ENCODE measurements at regions not wholly inside any gene's neighbourhood (a gene's known extent, or its start where the extent isn't known, plus 50 kb on each side); places are given as distances from the start of the nearest gene placed in this dataset.

GRCh38 chr15:95304947-95305400 is 1025.5 kb upstream of the NR2F2 start:
- no peaks in the 10 kb centered on the region for H3K36me3 Mint-ChIP-seq (ENCODE audit: low read depth)
- H3K9me3 Mint-ChIP-seq, result no peaks in the 10 kb centered on the region
- no peak for TF ChIP-seq ETS1 (IDR thresholded peaks at IDR 0.05)
- TF ChIP-seq POLR2AphosphoS5 (IDR thresholded peaks at IDR 0.05; ENCODE audit: low read depth), result no peak
- TF ChIP-seq ZNF462 (CRISPR knock-in tag; IDR thresholded peaks at IDR 0.05), result no peak
- TF ChIP-seq ZNF114 (CRISPR knock-in tag; IDR thresholded peaks at IDR 0.05), result no peak
- no peak for TF ChIP-seq STAT1 (IDR thresholded peaks at IDR 0.05; ENCODE audit: unreplicated experiment)
- no peak for TF ChIP-seq REST (IDR thresholded peaks at IDR 0.05; ENCODE audit: unreplicated experiment)
- no peak for TF ChIP-seq CREB1 (CRISPR knock-in tag; IDR thresholded peaks at IDR 0.05; ENCODE audit: low read depth)
- TF ChIP-seq ZNF331 (CRISPR knock-in tag; IDR thresholded peaks at IDR 0.05; ENCODE audit: low read depth), result no peak
- no peak for TF ChIP-seq EZH2 (IDR thresholded peaks at IDR 0.05; ENCODE audit: low read depth, unreplicated experiment)
- TF ChIP-seq NANOG (IDR thresholded peaks at IDR 0.05; ENCODE audit: borderline replicate concordance), result no peak
- TF ChIP-seq CTCF (conservative IDR thresholded peaks at IDR 0.05; ENCODE audit: low read depth in 2 of 2), result no peak
- no peak for TF ChIP-seq JUNB (IDR thresholded peaks at IDR 0.05; ENCODE audit: unreplicated experiment)
- no peak for TF ChIP-seq EZH2phosphoT487 (IDR thresholded peaks at IDR 0.05; ENCODE audit: unreplicated experiment)
- H3K27ac ChIP-seq (ENCODE audit: low read depth), result no peak overlapping the region
- H3K4me1 ChIP-seq (ENCODE audit: insufficient read depth), result no peaks in the 10 kb centered on the region
- H3K27ac Mint-ChIP-seq, result no peak overlapping the region
- DNase-seq (ENCODE audit: low spot score) (no peak), ATAC-seq (no peak)
- no peaks in the 10 kb centered on the region for H3K79me2 ChIP-seq (replicated peaks; ENCODE audit: insufficient read depth)
- no peak overlapping the region for H2AFZ ChIP-seq
- no peak overlapping the region for H3K4me2 ChIP-seq
- no peaks in the 10 kb centered on the region for H3K27me3 ChIP-seq (ENCODE audit: insufficient read depth)
- H3K36me3 ChIP-seq (ENCODE audit: insufficient read depth), result no peaks in the 10 kb centered on the region
- no peaks in the 10 kb centered on the region for H3K9me2 ChIP-seq (ENCODE audit: insufficient read depth)
- no peaks in the 10 kb centered on the region for H4K20me1 ChIP-seq (replicated peaks; ENCODE audit: insufficient read depth)
- H3K4me1 Mint-ChIP-seq, result no peaks in the 10 kb centered on the region
- H3F3A ChIP-seq (replicated peaks; ENCODE audit: low read depth), result no peaks in the 10 kb centered on the region
- no peak overlapping the region for H3K4me3 Mint-ChIP-seq
- H3K27me3 Mint-ChIP-seq (ENCODE audit: insufficient read depth, low read depth, poor library complexity), result no peaks in the 10 kb centered on the region
- no peak overlapping the region for H3K4me3 ChIP-seq
